Stimulated activated CD4-positive, alpha-beta T cell treated with anti-CD3 and anti-CD28 coated beads, TNF-alpha, amount 100 ng/mL, for 1 hour (primary cell): ENCODE measurements at regions not wholly inside any gene's neighbourhood (a gene's known extent, or its start where the extent isn't known, plus 50 kb on each side); places are given as distances from the start of the nearest gene placed in this dataset.
"Not testable (repeated sequence)": the region's sequence is repeated elsewhere in the genome, so short reads cannot be mapped to it uniquely, and the experiment has no call there.

Experiments used
- DNase-seq, 3 donors: peaks; one replicate each; pipeline ENCODE4 v3.0.0-alpha.2; 2020; ENCODE audit warnings: low read depth in 3 of 3, low spot score in 1 of 3

- no peak for DNase-seq
Measured at GRCh38 chr22:47919001-47919441, 1156.6 kb downstream of the TBC1D22A start.

GRCh38 chr22:47918276-47918921 is 1155.9 kb downstream of the TBC1D22A start:
- DNase-seq: no peak

- DNase-seq: no peak
Measured at GRCh38 chr22:47914481-47915097, 1152.1 kb downstream of the TBC1D22A start.

- DNase-seq: no peak
Measured at GRCh38 chr22:47902646-47903180, 1140.3 kb downstream of the TBC1D22A start.

GRCh38 chr22:47901911-47902310 is 1139.5 kb downstream of the TBC1D22A start:
- DNase-seq: no peak

- no peak for DNase-seq
Measured at GRCh38 chr22:47899894-47900293, 1137.4 kb downstream of the TBC1D22A start.

GRCh38 chr22:47898946-47899345 is 1136.5 kb downstream of the TBC1D22A start:
- DNase-seq: no peak

GRCh38 chr22:47891609-47892008 is 1129.2 kb downstream of the TBC1D22A start:
- DNase-seq: no peak

- no peak for DNase-seq
Measured at GRCh38 chr22:47888817-47889216, 1126.4 kb downstream of the TBC1D22A start.

- DNase-seq: no peak
Measured at GRCh38 chr22:47884775-47885174, 1122.3 kb downstream of the TBC1D22A start.

GRCh38 chr22:47884200-47884599 is 1121.8 kb downstream of the TBC1D22A start:
- DNase-seq: no peak

- no peak for DNase-seq
Measured at GRCh38 chr22:47883757-47884156, 1121.3 kb downstream of the TBC1D22A start.

GRCh38 chr22:47879346-47879745 is 1116.9 kb downstream of the TBC1D22A start:
- DNase-seq: no peak

GRCh38 chr22:47878460-47878859 is 1116.0 kb downstream of the TBC1D22A start:
- no peak for DNase-seq

- DNase-seq: no peak
Measured at GRCh38 chr22:47872761-47873535, 1110.5 kb downstream of the TBC1D22A start.

- no peak for DNase-seq
Measured at GRCh38 chr22:47865626-47866025, 1103.2 kb downstream of the TBC1D22A start.

GRCh38 chr22:47862394-47862793 is 1099.9 kb downstream of the TBC1D22A start:
- no peak for DNase-seq

GRCh38 chr22:47860907-47861306 is 1098.5 kb downstream of the TBC1D22A start:
- not testable (repeated sequence) for DNase-seq

- no peak for DNase-seq
Measured at GRCh38 chr22:47859881-47860525, 1097.6 kb downstream of the TBC1D22A start.

- DNase-seq: no peak
Measured at GRCh38 chr22:47858773-47859306, 1096.4 kb downstream of the TBC1D22A start.

GRCh38 chr22:47854680-47855079 is 1092.2 kb downstream of the TBC1D22A start:
- no peak for DNase-seq
